HEK293T (cell line): ENCODE measurements at regions not wholly inside any gene's neighbourhood (a gene's known extent, or its start where the extent isn't known, plus 50 kb on each side); places are given as distances from the start of the nearest gene placed in this dataset.

Source experiments
- ARNT ChIP-seq: fragments of 450-650 bp; IDR thresholded peaks from 2 replicates; pipeline ENCODE4 v1.6.1; 2017; ENCODE audit warnings: mild to moderate bottlenecking
- BHLHE40 ChIP-seq: fragments of 450-650 bp; IDR thresholded peaks from 2 replicates; pipeline ENCODE4 v1.6.1; 2016; ENCODE audit warnings: mild to moderate bottlenecking, moderate library complexity, borderline replicate concordance
- FOXM1 ChIP-seq: fragments of 450-650 bp; IDR thresholded peaks from 2 replicates; pipeline ENCODE4 v1.6.1; 2017; ENCODE audit warnings: mild to moderate bottlenecking, borderline replicate concordance
- HDGF ChIP-seq: fragments of 450-650 bp; IDR thresholded peaks from 2 replicates; pipeline ENCODE4 v1.6.1; 2017; ENCODE audit warnings: antibody characterized with exemption, borderline replicate concordance
- PKNOX1 ChIP-seq: fragments of 450-650 bp; IDR thresholded peaks from 2 replicates; pipeline ENCODE4 v1.6.1; 2016
- SP1 ChIP-seq: fragments of 450-650 bp; IDR thresholded peaks from 2 replicates; pipeline ENCODE4 v1.6.1; 2017
- SUZ12 ChIP-seq: fragments of 450-650 bp; IDR thresholded peaks from 2 replicates; pipeline ENCODE4 v1.6.1; 2016; ENCODE audit warnings: mild to moderate bottlenecking
- TARDBP ChIP-seq: fragments of 450-650 bp; IDR thresholded peaks from 2 replicates; pipeline ENCODE4 v1.6.1; 2016
- ZNF384 ChIP-seq: fragments of 450-650 bp; IDR thresholded peaks from 2 replicates; pipeline ENCODE4 v1.6.1; 2016

GRCh38 chr2:81077396-81077795 lies 772.8 kb upstream of the LRRTM1 start:
- TF ChIP-seq FOXM1 (no peak), TARDBP (no peak), SUZ12 (no peak), HDGF (no peak), PKNOX1 (no peak), BHLHE40 (no peak), ARNT (no peak), ZNF384 (no peak), SP1 (no peak)
